SKM-1 treated with dmso at 0.1 percent for 144 hours (cell line): ENCODE measurements at regions not wholly inside any gene's neighbourhood (a gene's known extent, or its start where the extent isn't known, plus 50 kb on each side); places are given as distances from the start of the nearest gene placed in this dataset.

Source experiments
- DNase-seq: peaks from one replicate; lab custom pipeline; 2025; ENCODE audit not compliant: unreplicated experiment; lab: John Stamatoyannopoulos, UW

DNA sequence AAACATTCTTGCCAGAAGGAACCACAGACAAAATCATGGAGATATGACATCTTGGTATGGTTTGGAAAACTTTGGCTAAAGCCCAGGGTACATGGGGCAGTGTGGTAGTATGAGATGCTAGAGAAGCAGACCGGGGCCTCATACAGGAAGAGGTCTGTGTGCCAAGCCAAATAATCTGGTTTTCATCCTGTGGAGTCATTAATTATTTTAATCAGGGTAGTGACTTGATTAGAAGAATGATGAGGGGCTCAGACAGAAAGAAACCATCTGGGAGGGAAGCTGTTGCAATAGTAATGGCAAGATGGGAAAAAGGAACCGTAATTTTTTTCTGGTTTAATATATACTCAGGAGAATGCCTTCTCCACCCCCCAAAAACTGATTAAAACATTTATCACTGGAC, 318.0 kb downstream of the BRINP2 start:
- no peak for DNase-seq

DNA sequence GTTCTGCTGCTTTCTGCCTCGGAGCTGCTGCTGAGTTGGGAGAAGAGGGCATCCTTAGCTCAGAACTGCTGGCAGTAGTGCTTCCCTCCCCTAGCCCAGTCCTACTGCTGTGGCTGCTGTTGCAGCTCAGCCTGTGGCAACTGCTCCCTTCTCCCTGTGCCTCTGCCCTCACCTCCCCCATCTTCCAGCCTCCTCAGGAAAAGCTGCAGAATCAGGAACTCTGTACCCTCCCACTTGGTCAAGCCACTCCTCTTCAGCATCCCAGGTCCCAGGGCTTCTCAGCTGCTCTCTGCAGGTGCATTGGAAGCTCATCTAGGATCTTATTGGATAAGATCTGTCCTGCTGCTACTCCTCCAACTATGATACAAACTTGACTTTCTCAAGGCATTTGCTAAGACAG, 316.7 kb downstream of the BRINP2 start:
- no peak for DNase-seq

DNA sequence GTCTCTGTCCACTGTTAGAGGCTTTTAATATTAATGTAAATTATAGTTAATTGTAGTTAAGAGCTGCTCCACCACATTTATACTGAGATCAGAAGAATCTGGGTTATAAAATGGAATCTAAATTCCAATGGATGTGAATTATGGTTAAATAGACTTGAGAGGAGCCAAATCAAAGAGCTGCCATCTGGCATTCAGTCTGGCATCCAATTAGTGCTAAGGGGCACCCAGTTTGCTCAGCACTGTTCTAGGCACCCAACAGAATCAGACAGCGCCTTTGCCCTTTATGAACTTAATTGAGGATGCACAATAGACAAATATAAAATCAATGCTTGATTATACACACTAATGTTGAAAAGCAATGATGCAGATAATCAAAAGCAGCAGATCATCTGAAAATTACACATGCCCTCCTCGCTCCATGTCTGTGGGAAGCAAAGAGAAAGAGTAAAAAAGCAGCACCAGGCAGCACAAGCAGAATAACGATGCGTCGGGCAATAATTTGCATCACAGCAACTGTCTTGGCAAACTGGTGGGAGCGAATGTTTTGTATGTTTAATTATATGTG, 310.1 kb downstream of the BRINP2 start:
- no peak for DNase-seq

DNA sequence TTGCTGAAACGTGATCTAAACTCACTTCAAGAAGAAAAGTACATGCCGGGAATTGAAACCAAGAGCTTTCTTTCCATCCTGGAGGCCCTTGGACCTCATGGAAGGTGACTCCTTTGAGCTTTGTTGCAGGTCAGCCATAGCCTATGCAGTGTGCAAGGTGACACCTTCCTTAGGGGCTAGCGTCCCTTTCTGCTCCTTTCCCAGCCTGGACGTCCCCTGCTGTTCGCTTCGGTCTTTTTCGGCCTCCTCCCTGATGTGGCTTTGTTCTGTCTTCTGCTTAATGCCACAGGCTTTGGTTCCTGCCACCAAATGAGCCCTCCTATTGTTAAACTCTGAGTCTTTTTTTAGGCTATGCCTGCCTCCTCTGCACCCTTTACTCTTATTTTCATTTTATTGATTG, 308.8 kb downstream of the BRINP2 start:
- no peak for DNase-seq

DNA sequence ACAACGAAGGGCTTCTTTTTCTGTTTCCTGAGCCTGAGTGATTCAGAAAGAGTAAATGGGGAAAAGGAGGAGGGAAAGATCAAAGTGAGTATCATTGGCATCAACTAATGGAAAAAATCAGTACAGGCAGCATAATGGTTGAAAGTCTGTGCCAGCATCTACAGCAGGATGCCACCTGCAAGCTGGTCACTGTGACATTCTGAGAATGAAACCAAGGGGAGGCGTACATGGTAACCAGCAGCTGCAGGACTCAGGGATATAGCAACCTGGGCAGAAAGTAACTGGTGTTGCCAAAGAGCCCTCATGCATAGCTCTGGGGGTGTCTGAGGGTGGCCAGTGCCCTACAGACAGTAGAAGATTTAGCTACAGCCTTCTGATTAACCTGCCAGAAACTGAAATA, 305.9 kb downstream of the BRINP2 start:
- DNase-seq = no peak

DNA sequence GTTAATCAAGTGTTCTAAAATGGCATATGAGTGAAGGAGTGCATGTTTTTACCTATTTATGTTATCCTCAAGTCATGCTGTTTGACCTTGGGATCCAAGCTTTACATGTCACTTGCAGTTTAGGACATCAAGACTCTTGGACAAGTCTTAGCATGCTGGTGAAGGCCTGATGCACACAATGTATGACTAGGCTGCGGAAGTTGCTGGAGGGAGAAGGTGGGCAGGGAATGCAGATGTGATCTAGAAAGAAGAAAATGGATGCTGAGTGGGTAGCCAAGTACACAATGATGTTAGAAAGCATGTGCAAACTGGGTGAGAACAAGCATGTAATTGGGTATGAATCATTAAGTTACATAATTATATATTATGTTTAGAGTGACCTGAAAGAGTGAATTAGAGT, 301.8 kb downstream of the BRINP2 start:
- no peak for DNase-seq

DNA sequence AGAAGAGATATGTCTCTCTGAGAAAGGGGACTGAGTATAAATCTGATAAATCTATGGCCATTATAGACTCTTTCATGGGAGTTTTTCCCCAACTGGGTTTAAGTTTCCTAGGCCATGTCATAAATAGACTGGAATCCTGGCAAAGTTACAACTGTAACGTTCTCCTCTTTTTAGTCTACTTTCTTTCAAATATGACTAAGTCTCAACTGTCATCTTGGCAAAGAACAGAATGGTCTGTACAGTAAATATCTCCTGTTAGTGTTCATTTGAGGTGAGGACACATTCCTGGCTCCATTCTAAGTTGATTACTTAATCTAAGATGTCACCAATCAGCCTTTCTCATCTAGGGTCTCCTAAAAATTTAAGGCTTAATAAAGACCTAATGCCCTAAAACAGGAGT, 300.5 kb downstream of the BRINP2 start:
- DNase-seq = no peak

DNA sequence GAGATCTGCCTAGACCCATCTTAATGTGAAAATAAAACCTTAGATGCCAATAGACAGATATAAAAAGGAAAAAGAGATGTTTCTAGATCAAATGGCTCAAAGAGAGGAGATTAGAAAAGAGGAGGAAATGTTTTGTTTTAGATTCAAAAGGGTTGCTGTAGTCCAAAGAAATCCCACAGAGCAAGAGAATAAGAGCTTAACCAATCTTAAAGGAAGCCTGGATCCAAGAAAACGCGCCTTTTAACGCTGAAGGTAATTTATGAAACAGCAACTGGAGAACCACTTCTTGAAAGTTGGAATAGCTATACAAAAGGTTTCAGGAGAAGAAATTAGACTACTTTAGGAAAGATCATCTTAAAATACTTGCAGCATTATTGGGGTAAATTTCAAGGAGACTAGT, 298.8 kb downstream of the BRINP2 start:
- no peak for DNase-seq

DNA sequence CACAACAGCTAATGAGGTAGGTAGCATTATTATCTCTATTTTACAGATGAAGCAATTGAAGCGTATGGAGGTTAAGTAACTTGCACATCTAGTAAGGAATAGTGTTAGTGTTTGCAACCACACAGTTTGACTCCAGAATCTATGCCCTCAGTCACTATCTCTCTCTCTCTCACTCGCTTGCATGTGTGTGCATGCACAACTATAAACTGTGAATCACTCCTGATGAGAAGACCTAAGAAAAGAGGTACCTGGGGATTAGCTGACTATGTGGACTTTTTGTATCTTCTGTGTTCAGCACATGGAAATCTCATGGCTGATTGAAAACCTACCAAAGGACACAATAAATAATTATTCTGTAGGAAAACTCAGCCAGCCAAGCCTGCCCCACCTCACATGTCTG, 295.5 kb downstream of the BRINP2 start:
- no peak for DNase-seq

DNA sequence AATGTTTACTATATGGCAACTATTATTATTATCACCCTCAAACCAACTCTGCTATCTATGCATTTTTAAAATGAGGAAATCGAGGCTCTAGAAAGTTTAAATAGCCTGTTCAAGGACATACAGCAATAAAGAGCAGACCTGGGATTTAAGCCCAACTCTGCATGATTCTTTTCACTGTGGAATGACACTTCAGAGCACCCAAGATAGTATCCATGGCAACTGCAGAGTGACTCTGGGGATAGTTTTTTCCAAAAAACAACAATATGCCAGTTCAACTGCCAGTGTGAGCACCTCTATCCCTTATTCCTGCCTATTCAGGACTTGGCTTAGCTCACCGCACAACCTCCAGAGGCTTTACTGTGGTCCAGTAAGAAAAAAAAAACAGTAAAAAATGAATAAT, 293.9 kb downstream of the BRINP2 start:
- DNase-seq = no peak

DNA sequence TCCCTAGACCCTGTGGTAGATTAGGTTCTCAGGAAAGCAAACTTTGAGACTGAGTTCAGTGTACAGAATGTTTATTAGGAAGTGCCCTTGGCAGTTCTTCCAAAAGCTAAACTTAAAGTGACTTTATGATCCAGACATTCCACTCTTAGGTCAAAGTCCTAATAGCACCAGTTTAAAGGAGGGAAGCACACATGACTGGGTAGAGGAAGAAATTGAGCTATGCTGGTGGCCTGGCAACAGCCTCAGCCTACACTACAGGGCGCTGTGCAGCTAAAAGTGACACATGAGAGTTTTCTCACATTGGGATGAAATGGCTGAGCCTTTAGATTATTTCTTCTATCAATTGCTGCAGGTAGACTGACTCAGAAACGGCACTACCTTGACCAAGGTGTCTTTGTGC, 280.4 kb downstream of the BRINP2 start:
- no peak for DNase-seq

DNA sequence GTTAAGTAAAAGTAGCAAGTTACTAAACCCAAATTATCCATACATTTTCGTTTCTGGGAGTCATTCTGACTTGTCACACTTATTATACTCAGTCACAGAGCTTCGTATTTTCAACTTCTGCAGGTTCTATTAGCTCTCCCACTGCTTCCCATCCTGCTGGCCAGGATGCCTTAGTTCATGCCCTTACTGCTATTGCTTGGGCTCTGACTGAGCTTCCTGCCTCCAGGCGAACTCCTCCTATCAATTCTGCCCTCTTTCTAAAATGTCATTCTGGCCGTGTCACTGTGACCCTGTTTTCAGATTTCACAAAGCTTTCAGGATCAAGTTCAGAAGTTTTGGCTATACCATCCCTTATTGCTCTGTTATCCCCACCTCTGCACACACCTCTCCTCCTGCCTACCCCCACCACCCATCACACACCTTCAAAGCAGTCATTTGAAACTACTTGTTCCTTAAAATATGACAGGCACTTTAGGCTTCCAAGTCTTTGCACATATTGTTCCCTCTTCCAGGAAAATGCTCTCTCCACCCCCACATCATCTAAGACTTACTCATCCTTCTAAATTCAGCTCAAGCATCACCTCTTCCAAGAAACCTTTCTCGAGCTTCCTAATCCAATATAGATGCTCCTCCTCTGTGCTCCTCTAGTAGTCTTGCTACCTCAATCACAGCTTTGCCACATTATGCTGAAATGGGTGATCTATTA, 278.0 kb downstream of the BRINP2 start:
- DNase-seq = no peak

DNA sequence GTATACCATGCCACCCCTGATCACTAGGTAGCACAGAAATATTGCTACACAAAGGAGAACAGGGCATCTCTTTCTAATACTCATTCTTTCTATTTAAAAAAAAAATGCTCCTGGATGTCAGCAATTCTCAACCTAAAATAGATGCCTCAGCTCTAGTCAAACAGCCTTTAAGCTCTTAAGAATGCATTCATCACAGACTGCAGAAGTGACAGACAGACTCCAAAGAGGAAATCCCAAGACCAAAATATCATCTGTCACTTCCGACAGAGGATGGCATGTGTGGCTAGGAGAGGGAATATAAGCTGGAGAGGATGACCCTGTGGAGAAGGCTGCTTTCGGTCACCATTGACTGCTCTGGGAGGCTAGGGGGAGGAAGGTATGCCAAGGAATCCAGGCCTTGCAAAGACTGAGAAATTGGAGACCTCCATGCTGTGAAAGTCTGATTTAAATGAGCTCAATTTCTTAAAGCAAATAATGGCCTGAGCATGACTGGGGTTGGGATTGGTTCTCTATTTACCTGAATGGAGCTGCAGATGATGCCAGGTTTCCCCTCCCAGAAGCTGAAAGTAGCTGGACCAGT, 277.4 kb downstream of the BRINP2 start:
- DNase-seq = no peak

DNA sequence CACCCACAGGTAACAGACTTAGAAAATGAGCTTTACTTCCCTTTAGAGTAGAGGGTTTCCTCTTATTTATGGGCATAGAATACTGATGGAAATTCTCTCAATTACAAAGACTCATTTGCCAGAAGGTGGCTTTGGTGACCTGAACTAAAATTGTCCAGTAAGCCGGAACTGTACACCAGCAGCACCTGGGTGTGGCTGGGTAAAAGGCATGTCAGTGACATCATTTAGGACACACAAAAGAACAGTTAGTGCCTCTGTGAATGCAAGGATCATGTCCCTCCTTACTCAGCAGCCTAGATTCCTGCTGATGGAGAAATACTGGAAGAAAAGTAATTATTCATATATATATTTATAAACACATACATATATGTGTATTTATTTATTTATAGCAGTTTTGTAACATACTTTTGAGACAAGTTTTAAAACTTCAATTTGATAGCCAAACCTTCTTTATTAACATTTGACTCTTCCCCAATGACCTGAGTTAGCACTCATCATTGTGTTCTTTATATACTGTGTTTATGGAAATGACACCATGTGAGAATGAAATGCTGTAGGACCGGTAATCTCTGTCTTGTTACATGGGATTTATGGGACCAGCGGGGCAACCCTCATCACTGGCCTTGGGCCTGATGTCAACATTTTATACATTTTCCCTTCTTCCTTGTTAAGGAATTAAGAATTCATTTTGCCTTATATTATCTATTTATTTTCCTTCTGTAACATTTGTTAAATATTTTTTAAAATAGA, 274.4 kb downstream of the BRINP2 start:
- DNase-seq = no peak

DNA sequence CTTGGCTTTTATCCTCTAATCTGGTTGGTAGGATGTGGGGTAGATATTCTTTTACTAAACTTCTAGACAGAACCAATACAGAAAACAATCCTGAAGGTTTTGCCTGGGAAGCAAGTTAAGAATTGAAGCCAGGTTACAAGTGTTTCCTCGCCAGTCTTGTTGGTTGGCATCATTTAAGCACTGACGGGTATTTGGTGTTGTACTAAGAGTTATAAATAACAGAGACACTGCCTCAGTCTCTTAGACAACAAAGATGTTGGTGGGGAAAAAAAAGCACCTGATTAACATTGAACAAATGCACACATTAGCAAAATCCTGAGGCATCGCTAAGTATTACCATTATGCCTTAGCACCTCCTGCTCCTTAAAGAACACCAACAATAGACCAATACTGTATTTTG, 272.2 kb downstream of the BRINP2 start:
- DNase-seq = no peak

DNA sequence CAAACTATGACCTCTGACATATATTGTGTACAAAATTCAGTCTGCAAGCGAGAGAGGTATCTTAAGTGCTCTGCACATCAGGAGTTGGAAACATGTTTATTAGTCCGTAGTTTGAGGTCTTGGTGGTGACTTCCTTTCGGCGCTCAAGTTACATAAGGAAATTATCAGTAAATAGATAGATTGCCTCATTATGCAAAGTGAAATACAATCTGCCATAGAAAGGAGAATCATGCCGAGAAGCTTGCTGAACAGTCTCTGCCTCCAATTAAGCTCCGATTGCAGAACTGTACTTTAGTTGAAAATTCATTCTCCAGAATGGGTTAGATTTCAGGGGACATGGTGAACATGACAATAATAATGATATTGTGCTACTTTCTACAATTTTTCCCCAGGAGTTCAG, 271.8 kb downstream of the BRINP2 start:
- no peak for DNase-seq

DNA sequence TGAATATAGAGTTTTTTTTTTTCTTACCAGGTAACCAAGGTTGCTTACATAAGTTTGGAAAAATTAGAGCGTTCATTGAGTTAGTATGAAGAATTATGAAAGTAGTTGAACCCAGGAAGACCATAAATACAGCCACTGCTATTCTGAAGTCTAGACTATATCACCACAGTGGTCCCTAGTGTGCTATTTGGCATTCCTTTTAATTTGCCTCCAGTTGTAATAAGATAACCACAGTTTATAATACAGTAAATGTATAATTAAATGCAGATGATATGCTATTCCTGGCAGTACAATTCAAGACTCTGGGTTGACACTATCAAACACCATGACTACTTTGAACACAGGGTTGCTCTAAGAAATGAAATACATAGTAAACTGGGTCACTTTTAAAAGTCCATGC, 270.5 kb downstream of the BRINP2 start:
- no peak for DNase-seq

DNA sequence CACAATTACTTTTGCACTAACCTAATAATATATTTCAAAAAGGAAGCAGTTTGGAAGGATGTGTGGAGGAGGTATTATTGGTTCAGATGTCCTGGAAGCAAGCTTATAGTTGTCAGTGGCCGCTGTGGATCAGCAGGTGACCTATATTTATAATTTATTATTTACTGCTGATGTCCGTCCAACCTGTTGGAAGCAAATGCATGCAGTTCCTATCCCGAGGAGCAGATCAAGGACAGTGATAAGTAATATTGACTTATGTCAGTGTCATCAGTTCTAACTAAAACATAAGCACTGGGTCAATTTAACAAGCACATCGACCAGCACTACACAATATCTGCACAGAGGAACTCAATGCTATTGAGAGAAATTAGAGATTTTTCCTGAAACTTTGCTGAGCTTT, 270.1 kb downstream of the BRINP2 start:
- DNase-seq = no peak

DNA sequence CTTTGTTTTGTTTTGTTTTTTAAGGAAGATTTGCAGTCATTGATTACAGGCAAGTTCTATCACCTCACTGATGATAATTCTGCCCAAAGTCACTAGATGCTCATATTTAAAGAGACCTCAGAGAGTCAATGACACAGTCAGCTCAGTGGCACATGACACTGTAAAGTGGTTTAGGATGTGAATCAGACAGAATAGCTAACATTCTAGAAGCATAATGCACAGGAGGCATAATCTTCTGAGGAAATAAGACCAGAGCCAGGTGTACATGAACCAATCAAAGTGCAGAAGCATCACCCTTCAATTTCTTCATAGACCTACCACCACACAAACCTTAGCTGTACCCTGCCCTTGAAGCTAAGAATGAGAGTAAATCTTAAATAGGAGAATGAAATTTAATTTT, 268.5 kb downstream of the BRINP2 start:
- no peak for DNase-seq

DNA sequence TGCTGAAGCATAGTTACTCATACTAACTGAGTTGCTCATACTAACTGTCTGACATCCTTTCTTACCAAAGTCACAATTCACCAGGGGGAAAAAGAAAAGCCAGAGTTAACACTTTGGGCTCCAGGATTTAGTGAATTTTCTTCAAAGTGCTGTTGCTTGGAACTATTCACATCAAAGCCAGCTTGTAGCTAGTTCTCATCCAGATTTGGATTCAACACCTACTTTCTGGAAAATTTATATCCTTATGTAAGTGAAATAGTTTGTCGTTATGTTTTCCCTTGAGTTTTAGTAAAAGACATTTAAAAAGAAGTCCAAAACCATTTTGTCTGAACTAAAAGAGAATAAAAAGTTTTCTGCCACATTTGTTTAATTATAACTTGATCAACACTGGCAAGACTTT, 264.6 kb downstream of the BRINP2 start:
- no peak for DNase-seq

DNA sequence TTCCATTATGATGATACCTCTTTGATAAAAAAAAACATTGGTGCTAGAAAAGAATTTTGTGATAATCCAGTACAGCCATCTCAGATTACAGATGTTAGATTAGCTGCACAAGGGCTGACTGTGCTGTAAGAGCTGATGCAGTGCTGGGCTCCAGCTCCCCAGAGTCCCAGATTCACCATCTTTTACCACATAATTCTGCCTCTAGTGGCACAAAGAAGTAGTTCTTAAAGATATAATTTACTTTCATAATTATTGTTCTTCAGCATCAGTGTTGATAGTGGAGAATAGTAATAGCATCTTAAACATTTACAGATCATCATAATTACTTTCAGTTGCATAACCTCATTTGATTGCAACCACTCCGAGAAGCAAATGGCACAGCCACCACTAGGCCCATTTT, 262.1 kb downstream of the BRINP2 start:
- DNase-seq = no peak

DNA sequence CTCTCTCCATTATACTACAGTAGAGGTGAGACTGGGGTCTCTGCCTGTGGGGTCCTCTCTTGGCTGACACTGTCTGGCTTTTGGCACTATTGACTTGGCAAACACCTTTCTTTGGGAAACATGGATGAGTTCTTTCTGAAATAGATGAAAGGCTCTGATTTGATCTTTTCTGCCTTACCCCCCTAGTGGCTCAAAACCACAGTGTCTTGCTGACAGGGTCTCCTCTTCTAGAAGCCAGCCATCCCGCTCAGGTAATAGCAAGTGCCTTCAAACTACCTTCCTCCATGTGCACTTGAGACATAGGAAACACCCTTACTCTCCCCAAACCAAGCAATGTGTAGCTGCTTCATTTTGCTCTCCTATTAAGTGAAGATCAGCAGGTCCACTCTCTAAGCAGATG, 260.4 kb downstream of the BRINP2 start:
- no peak for DNase-seq
